ENCODE measurements at regions not wholly inside any gene's neighbourhood (a gene's known extent, or its start where the extent isn't known, plus 50 kb on each side); places are given as distances from the start of the nearest gene placed in this dataset.

DNA sequence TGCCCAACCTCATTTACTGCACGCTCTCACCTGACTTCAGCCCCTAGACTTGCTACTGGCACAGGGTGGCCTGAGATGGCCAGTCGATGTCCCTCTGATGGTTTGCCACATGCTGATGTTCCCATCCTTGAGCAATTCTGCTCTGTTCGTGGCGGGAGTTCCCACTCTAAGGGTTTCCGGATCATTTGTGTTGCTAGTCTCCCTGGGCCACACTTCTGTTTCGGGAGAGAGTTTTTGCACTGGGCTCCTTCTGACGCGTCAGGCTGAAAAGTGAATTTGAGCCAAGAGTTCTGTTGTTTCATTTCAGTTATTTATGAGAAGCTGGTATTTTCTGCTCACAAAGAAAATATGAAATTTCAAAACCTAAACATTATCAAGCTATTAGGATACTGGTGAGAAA, 597.7 kb downstream of the BNC2 start:
- no peak for TF ChIP-seq CTCF (IDR thresholded peaks at IDR 0.05)
- TF ChIP-seq POLR2A (IDR thresholded peaks at IDR 0.05): no peak

Measured in adrenal gland (tissue), 5 donors.